GM18951 (cell line): ENCODE measurements at regions not wholly inside any gene's neighbourhood (a gene's known extent, or its start where the extent isn't known, plus 50 kb on each side); places are given as distances from the start of the nearest gene placed in this dataset.

Source experiments
- POLR2A ChIP-seq: IDR thresholded peaks from 4 replicates; pipeline ENCODE4 v1.6.1; 2011; ENCODE audit warnings: mild to moderate bottlenecking; ENCODE audit not compliant: insufficient read length, insufficient read depth; ENCODE audit errors: extremely low read depth
- in situ Hi-C: fragments of 300-500 bp; cut with MboI; formaldehyde crosslinking; loops from one replicate; pipeline ENCODE4 v1.12.0; 2022; ENCODE audit warnings: low sequenced_read_pairs, mixed read lengths, inconsistent platforms; ENCODE audit not compliant: unreplicated experiment

DNA sequence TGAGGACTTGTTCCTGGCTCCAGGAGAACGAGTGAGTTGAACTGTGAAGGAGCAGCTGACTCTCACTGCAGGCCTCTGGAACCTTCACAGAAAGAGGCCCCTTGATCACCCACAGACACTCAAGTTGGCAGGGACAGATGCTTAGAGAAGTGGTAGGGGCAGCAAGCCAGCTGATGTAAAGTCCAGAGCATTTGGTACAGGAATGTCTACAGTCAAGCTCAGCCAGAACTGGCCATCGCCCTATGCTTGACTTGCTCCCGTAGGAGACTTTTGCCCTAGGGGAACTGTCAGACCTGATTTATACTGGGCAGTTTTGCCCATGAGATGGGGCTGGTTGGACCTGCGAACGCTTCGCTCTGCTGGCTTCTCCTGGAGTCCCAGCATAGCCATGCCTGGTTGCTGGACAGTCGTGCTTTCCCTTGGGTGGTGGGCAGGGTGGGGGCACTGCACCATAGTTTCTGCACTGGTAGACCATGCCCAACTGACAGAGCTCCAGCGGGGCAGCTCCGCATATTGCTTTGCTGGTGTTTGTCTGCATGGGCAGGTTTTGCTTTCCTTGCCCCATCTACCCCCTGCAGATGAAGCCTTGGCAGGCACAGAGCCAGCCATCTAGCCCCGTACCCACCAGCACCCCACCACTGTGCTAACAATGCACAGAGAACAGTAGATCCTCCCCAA lies 977.7 kb downstream of the JRKL start:
- no peak for TF ChIP-seq POLR2A
- in situ Hi-C loops = no loop called here

DNA sequence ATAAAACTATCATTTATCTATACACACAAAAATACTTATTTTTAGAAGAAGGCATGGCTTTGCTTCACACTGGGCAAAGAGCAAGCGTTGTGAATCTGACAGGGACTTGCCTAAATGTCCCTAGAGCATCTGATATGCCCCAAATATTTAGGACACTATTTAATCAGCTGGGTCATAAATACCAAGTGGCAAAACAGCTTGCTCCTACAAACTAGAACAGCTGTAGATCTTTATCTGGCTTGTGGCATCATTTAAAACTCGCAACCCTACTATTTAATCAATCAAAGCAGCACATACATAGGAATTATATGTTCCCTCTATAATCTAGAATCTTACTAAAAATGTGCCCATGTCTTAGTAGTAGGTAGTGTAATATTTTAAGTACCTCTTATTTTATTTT lies 999.5 kb downstream of the JRKL start:
- in situ Hi-C loops = no loop called here
- TF ChIP-seq POLR2A = no peak

DNA sequence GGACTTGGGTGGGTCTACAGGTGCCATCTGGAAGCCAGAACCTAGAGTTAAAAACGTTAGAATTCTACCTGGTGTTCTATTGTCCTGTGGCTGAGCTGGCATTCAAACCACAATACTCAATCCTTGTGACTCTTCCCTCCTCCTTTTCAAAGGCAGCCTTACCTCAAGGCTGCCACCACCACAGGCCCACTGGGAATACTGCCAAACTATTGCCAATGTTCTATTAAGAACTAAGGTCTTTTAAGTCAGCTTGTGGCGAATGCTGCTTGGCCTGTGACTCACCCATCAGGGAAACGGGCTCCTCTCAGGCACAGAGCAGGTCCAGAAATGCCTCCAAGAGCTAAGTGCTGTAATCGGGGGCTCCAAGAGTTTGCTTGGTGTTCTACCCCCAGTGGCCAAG lies 1008.4 kb downstream of the JRKL start:
- in situ Hi-C loops = no loop called here
- TF ChIP-seq POLR2A = no peak

- TF ChIP-seq POLR2A = no peak
- in situ Hi-C loops = no loop called here
Observed at GRCh38 chr11:97409141-97409540, 1019.3 kb downstream of the JRKL start.

DNA sequence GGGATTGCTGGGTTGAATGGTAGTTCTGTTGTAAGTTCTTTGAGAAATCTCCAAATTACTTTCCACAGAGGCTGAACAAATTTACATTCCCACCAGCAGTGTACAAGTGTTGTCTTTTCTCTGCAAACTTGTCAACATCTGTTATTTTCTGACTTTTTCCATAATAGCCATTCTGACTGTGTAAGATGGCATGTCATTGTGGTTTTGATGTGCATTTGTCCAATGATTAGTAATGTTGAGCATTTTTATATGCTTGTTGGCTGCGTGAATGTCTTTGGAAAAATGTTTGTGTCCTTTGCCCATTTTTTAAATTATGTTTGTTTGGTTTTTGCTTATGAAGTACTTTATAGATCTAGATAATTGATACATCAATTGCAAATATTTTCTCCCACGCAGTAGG lies 1025.0 kb downstream of the JRKL start:
- TF ChIP-seq POLR2A = no peak
- in situ Hi-C loops = no loop called here

DNA sequence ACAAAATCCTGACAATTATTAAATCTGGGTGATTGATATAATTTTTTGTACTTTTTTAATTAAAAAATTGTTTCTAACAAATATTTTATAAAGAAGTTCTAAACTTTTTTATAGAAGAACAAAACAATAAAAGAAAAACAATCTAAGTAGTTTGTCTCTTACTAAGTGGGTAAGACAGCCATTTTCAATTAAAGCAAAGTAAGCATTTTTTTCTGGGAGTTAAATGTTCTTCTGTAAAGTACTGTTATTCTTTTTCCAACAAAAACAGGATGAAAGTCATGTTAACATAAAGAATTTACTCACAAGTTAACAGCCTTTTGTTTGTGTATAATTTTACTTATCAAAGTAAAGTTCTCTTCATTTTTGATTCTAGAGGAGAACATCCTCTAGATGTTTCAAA lies 1029.9 kb downstream of the JRKL start:
- in situ Hi-C loops = no loop called here
- no peak for TF ChIP-seq POLR2A

GRCh38 chr11:97428247-97428790 lies 1038.5 kb downstream of the JRKL start:
- in situ Hi-C loops = no loop called here
- TF ChIP-seq POLR2A = no peak

GRCh38 chr11:97430877-97431276 lies 1041.1 kb downstream of the JRKL start:
- TF ChIP-seq POLR2A = no peak
- in situ Hi-C loops = no loop called here

- in situ Hi-C loops = no loop called here
- no peak for TF ChIP-seq POLR2A
Observed at GRCh38 chr11:97432926-97433325, 1043.1 kb downstream of the JRKL start.

DNA sequence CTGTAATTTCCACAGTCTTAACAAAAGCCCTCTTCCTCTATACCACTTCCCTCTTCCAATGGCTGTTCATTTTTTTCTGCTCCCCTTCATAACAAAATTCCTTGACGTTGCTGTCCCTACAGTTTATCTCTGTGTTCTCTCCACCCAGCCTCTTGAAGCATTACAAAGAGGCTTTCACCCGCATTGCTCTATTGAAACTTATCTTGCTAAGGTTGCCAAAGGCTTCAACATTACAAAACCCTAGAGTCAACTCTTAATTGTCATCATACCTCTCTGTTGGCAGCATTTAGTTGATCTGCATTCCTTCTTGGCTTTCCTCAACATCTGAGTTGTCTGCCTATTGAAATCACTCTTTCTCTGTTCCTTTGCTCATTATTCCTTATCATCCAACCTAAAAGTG lies 1055.7 kb downstream of the JRKL start:
- in situ Hi-C loops = no loop called here
- TF ChIP-seq POLR2A = no peak

DNA sequence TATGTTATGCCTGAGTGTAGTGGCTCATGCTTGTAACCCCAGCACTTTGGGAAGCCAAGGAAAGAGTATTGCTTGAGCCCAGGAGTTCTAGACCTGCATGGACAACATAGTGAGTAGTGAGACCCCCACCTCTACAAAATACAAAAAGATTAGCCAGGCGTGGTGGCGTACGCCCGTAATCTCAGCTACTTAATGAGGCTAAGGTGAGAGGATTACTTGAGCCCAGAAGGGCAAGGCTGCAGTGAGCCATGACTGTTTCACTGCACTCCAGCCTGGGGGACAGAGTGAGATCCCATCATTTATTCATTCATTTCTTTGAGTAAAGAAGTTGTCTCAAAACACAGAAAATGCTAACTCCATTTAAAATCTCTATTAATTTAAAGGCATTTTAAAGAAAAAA lies 1061.6 kb downstream of the JRKL start:
- in situ Hi-C loops = no loop called here
- no peak for TF ChIP-seq POLR2A

- in situ Hi-C loops = no loop called here
- TF ChIP-seq POLR2A = no peak
Observed at GRCh38 chr11:97454988-97455387, 1065.2 kb downstream of the JRKL start.

DNA sequence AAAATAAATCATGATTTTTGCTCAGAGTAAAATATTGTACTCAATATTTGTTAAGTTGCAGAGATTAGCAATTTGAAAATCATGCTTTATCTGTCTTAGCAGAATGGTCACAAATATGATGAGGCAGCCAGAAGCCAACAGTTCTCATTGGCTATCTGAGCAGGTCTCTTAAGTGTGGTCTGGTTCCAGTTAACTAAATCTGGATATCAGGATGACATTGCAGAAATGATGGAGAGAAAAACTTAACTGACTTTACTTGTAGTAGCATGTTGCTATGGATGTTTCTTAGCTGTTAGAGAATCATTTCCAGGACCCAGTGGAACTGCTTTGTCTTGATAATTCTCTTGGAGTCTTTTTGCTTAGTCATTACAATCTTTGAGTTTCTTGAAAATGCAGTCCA lies 1070.3 kb downstream of the JRKL start:
- TF ChIP-seq POLR2A = no peak
- in situ Hi-C loops = no loop called here

DNA sequence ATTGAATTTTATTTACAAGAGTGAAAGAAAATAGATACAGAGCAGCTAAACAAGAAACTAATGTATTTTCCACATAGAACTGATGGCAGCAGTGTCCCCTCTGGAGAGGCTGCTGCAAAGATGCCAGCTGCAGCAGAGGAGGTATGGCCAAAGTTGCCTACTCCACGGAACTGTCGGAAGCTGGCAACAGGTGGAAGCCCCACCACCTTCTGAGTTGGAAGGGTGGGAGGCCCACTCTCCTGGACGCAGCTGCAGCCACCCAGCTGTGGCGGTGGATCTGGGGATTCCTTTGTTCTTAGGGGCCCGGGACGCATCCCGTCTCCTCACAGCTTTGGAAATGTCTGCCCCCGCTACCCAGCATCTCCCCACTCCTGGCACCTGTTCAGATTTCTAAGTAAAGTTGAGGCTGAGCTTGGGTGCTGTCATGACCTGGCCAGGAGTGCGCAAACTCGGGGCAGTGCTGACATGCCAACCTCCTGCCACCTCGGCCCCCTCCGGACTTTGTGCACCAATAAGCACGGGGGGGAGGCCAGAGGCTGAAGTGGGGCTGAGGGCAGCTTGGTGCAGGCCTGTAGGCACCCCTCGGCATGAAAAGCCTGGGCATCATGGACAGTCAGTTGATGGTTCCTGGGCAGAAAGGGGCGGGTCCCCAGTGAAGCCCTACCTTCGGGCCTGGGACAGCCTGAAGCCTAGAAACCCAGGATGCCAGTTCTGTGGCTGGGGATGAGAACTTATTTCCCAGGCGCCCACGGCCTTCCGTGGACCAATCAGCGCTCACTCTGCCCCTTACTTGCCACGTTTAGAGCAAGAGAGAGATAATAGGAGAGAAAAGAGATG lies 1071.4 kb downstream of the JRKL start:
- in situ Hi-C loops = no loop called here
- TF ChIP-seq POLR2A = no peak

- in situ Hi-C loops = no loop called here
- no peak for TF ChIP-seq POLR2A
Observed at GRCh38 chr11:97461934-97462333, 1072.1 kb downstream of the JRKL start.
